ENCODE measurements at regions not wholly inside any gene's neighbourhood (a gene's known extent, or its start where the extent isn't known, plus 50 kb on each side); places are given as distances from the start of the nearest gene placed in this dataset.

DNA sequence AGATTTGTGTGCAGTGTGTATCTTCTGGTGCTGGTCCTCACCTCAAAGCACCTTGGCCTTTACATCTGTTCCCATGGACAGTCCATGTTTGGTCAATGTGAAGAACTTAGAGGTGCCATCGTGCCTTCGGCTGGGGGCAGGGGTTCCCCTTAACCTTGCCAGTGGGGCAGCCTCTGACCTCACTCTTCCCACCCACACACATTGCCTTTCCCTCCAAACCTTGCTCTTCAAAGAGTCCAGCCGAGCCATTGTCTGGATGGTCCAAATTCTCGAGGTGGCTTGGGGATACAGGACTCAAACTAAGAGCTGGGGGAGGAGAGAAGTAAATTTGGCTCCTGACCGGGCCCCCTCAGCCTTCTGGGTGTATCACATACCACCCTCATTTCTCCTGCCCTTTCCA, 76.2 kb upstream of the HABP2 start (continued):
- TF ChIP-seq, protein P1, sequence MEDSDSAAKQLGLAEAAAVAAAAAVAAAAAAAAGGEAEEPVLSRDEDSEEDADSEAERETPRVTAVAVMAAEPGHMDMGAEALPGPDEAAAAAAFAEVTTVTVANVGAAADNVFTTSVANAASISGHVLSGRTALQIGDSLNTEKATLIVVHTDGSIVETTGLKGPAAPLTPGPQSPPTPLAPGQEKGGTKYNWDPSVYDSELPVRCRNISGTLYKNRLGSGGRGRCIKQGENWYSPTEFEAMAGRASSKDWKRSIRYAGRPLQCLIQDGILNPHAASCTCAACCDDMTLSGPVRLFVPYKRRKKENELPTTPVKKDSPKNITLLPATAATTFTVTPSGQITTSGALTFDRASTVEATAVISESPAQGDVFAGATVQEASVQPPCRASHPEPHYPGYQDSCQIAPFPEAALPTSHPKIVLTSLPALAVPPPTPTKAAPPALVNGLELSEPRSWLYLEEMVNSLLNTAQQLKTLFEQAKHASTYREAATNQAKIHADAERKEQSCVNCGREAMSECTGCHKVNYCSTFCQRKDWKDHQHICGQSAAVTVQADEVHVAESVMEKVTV (CRISPR knock-in tag; IDR thresholded peaks at IDR 0.05) = no peak
- no peak for TF ChIP-seq HDGF (IDR thresholded peaks at IDR 0.05)
- no peak for TF ChIP-seq ZNF764 (CRISPR knock-in tag; IDR thresholded peaks at IDR 0.05; ENCODE audit: low read depth)
- no peak for TF ChIP-seq ZNF695 (CRISPR knock-in tag; IDR thresholded peaks at IDR 0.05)

DNA sequence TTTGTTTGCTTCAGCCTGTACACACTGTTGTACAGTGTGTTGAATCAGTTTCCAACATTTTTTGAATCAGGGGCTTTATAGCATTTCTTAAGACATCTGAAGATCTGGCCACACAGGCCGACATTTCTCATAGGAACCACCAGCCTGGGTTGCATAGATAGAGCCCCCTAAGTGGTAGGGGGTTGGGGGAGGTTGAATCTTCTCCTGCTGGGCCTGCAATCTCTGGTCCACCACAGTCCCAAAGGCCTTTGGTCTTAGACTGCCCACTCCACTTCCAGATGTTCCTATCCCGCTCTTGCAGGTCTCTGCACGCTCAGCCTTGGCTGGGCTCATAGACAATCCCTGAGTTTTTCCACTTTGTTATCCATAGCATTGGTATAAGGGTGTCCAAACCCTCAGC, 75.4 kb upstream of the HABP2 start:
- Histone ChIP-seq H3K4me1 (replicated peaks in 1 of 2; ENCODE audit: control insufficient read depth in 2 of 2, insufficient read depth in 2 of 2, low read length in 2 of 2) (no peaks in the 10 kb centered on the region), H3K4me2 (ENCODE audit: insufficient read depth, low read length) (no peak overlapping the region), H3K27me3 (ENCODE audit: control insufficient read depth in 2 of 2, insufficient read depth in 2 of 2, low read length in 2 of 2) (no peaks in the 10 kb centered on the region; a peak in 1 of 5 replicates), H3K4me3 (no peak overlapping the region), H3K79me2 (ENCODE audit: control insufficient read depth, insufficient read depth, low read length) (no peaks in the 10 kb centered on the region), H3K9me1 (ENCODE audit: control insufficient read depth, insufficient read depth, low read length) (no peaks in the 10 kb centered on the region), H3K9me3 (replicated peaks; ENCODE audit: control insufficient read depth, insufficient read depth, low read depth, low read length) (no peaks in the 10 kb centered on the region), H3K9ac (ENCODE audit: insufficient read depth in 1 of 2, low read depth in 2 of 2, low read length in 2 of 2) (no peak overlapping the region), H4K20me1 (replicated peaks; ENCODE audit: control insufficient read depth, insufficient read depth, low read length) (no peaks in the 10 kb centered on the region), H3K36me3 (ENCODE audit: control insufficient read depth, insufficient read depth, low read length) (no peaks in the 10 kb centered on the region), H3K27ac (ENCODE audit: extremely low read depth, low read depth, low read length) (no peak overlapping the region), H2AFZ (ENCODE audit: low read depth, low read length) (no peak overlapping the region)
- no TSS peak for BruUV-seq (replicated peaks)
- ChIA-PET POLR2A (no interaction called here), CTCF (ENCODE audit: low intra/inter-chr PET ratio) (no interaction called here)
- in situ Hi-C loops (cut with MboI) = no loop called here
- ATAC-seq = no peak
- intact Hi-C loops (cut with micrococcal nuclease) = no loop called here
- TF ChIP-seq ATF1 (CRISPR knock-in tag; IDR thresholded peaks at IDR 0.05) = no peak
- TF ChIP-seq ATF1 (tag; IDR thresholded peaks at IDR 0.05) = no peak
- TF ChIP-seq, protein P2, sequence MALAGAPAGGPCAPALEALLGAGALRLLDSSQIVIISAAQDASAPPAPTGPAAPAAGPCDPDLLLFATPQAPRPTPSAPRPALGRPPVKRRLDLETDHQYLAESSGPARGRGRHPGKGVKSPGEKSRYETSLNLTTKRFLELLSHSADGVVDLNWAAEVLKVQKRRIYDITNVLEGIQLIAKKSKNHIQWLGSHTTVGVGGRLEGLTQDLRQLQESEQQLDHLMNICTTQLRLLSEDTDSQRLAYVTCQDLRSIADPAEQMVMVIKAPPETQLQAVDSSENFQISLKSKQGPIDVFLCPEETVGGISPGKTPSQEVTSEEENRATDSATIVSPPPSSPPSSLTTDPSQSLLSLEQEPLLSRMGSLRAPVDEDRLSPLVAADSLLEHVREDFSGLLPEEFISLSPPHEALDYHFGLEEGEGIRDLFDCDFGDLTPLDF (CRISPR knock-in tag; IDR thresholded peaks at IDR 0.05) = no peak
- TF ChIP-seq THAP7 (CRISPR knock-in tag; IDR thresholded peaks at IDR 0.05) = no peak
- no peak for TF ChIP-seq BRD9 (IDR thresholded peaks at IDR 0.05; ENCODE audit: low read depth, partially characterized antibody)
- TF ChIP-seq ZNF143 (CRISPR knock-in tag; IDR thresholded peaks at IDR 0.05) = no peak
- TF ChIP-seq COPS2 (conservative IDR thresholded peaks at IDR 0.05) = no peak
- DNase-seq (ENCODE audit: extremely low read depth in 1 of 4, low spot score in 3 of 4) = no peak
- FAIRE-seq = no peak
- 0% methylated on average over 1 of the region's 3 CpGs for WGBS (ENCODE audit: insufficient coverage, low coverage, missing lambda C conversion rate)

All from K562 (cell line).